GM12878 (cell line): ENCODE measurements at regions not wholly inside any gene's neighbourhood (a gene's known extent, or its start where the extent isn't known, plus 50 kb on each side); places are given as distances from the start of the nearest gene placed in this dataset.

Experiments used
- ATAC-seq: fragments of 200-7000 bp; cut with Tn5 transposase; 3 replicates; pipeline ENCODE4 v1.9.1; 2020; ENCODE audit warnings: mild to moderate bottlenecking, moderate library complexity
- BruUV-seq: library from RNA; stranded (reverse); fragments of 400-500 nt; replicated peaks from 2 replicates; lab custom pipeline; 2021; lab: Mats Ljungman, UMichigan
- CTCF ChIA-PET: fragments of 300-600 bp; sonication (Branson Sonifier 250); formaldehyde crosslinking; extraction: SDS; loops from one replicate; lab custom pipeline; 2021; ENCODE audit warnings: inconsistent platforms; lab: Yijun Ruan, JAX
- POLR2A ChIA-PET: fragments of 350-600 bp; formaldehyde crosslinking; extraction: SDS; loops from one replicate; lab custom pipeline; 2021; ENCODE audit warnings: inconsistent platforms; lab: Charles Lee
- RAD21 ChIA-PET: fragments of 300-600 bp; sonication (Branson Sonifier 250); formaldehyde crosslinking; loops from one replicate; lab custom pipeline; 2023; ENCODE audit warnings: antibody characterized with exemption; ENCODE audit not compliant: unreplicated experiment; lab: Charles Lee
- SMC1A ChIA-PET: fragments of 300-600 bp; sonication (Branson Sonifier 250); formaldehyde crosslinking; loops from one replicate; lab custom pipeline; 2023; ENCODE audit not compliant: unreplicated experiment, uncharacterized antibody; lab: Charles Lee
- DNase-seq: peaks from one replicate; pipeline ENCODE4 v3.0.0-alpha.2; 2011; ENCODE audit warnings: low read depth, low spot score
- FAIRE-seq: peaks from 3 replicates; lab custom pipeline; 2011; peaks lifted over from hg19 to GRCh38; lab: Jason Lieb, UNC
- H2AFZ ChIP-seq: 2 replicates; pipeline ENCODE4 v1.6.0; 2011; ENCODE audit warnings: low read depth, low read length, control low read depth; ENCODE audit not compliant: control insufficient read depth
- H3K27ac ChIP-seq: 2 replicates; pipeline ENCODE4 v1.5.1; 2011; ENCODE audit warnings: control low read depth; ENCODE audit not compliant: control insufficient read depth, insufficient read depth
- H3K27me3 ChIP-seq, 2 experiments: replicated peaks in 1 of 2; 2 replicates each; pipeline versions ENCODE4 v1.6.0 to v1.6.1; 2011; ENCODE audit warnings: low read length in 1 of 2; ENCODE audit not compliant: control insufficient read depth in 2 of 2, insufficient read depth in 2 of 2
- H3K36me3 ChIP-seq, 2 experiments: 2 replicates each; pipeline ENCODE4 v1.5.1; 2011; ENCODE audit warnings: low read length in 1 of 2; ENCODE audit not compliant: control insufficient read depth in 2 of 2, insufficient read depth in 2 of 2
- H3K4me1 ChIP-seq: 2 replicates; pipeline ENCODE4 v1.6.1; 2011; ENCODE audit warnings: mild to moderate bottlenecking, low read length, moderate library complexity, mixed read lengths; ENCODE audit not compliant: control insufficient read depth, insufficient read depth
- H3K4me2 ChIP-seq: 2 replicates; pipeline ENCODE4 v1.6.0; 2011; ENCODE audit warnings: control low read depth; ENCODE audit not compliant: control insufficient read depth, insufficient read depth
- H3K4me3 ChIP-seq: fragments of 200-600 bp; sonication (generic); 2 replicates; pipeline ENCODE4 v1.5.1; 2016
- H3K79me2 ChIP-seq: 2 replicates; pipeline ENCODE4 v1.6.0; 2011; ENCODE audit warnings: low read length; ENCODE audit not compliant: control insufficient read depth, insufficient read depth
- H3K9ac ChIP-seq: 2 replicates; pipeline ENCODE4 v1.8.0; 2011; ENCODE audit warnings: low read length, control low read depth, mixed read lengths; ENCODE audit not compliant: control insufficient read depth, insufficient read depth
- H3K9me3 ChIP-seq: replicated peaks from 3 replicates; pipeline ENCODE4 v1.5.1; 2011; ENCODE audit warnings: mild to moderate bottlenecking, low read length; ENCODE audit not compliant: control insufficient read depth, insufficient read depth
- H4K20me1 ChIP-seq: 2 replicates; pipeline ENCODE4 v1.6.0; 2011; ENCODE audit not compliant: control insufficient read depth, insufficient read depth
- EP300 ChIP-seq, 2 experiments: fragments of 150-350 bp in 1 of 2; IDR thresholded peaks; 2 replicates each; pipeline ENCODE4 v1.6.1; 2011 to 2012; ENCODE audit warnings: low read depth in 2 of 2, low read length in 2 of 2, borderline replicate concordance in 1 of 2, improper control_type of control experiment in 1 of 2, inconsistent platforms in 1 of 2; ENCODE audit not compliant: control insufficient read depth in 1 of 2
- ETV6 ChIP-seq, 2 experiments: fragments of 450-650 bp in 1 of 2; IDR thresholded peaks in 1 of 2; conservative IDR thresholded peaks in 1 of 2; 2 replicates each; pipeline ENCODE4 v1.6.1; 2014; ENCODE audit warnings: antibody characterized with exemption in 1 of 2, borderline replicate concordance in 1 of 2, low read depth in 1 of 2, mild to moderate bottlenecking in 1 of 2, moderate library complexity in 1 of 2
- FOXK2 ChIP-seq: fragments of 450-650 bp; IDR thresholded peaks from 2 replicates; pipeline ENCODE4 v1.6.1; 2017; ENCODE audit warnings: mild to moderate bottlenecking, moderate library complexity
- HDAC2 ChIP-seq: fragments of 200-600 bp; sonication (generic); IDR thresholded peaks from 2 replicates; pipeline ENCODE4 v1.6.1; 2017
- MYC ChIP-seq: IDR thresholded peaks from 2 replicates; pipeline ENCODE4 v1.6.1; 2011; ENCODE audit warnings: mild to moderate bottlenecking, low read length, moderate library complexity, inconsistent platforms; ENCODE audit not compliant: insufficient read depth, insufficient replicate concordance, insufficient read length, severe bottlenecking
- NFYB ChIP-seq: IDR thresholded peaks from 2 replicates; pipeline ENCODE4 v1.6.1; 2011; ENCODE audit warnings: low read depth, mild to moderate bottlenecking, low read length, improper control_type of control experiment, moderate library complexity; ENCODE audit not compliant: insufficient read depth
- POLR2A ChIP-seq: IDR thresholded peaks from 2 replicates; pipeline ENCODE4 v1.6.1; 2011; ENCODE audit warnings: low read depth, mild to moderate bottlenecking, low read length
- POU2F2 ChIP-seq: IDR thresholded peaks from 3 replicates; pipeline ENCODE4 v1.6.1; 2011; ENCODE audit warnings: low read depth, mild to moderate bottlenecking, low read length, borderline replicate concordance
- STAT1 ChIP-seq: fragments of 450-650 bp; conservative IDR thresholded peaks from 2 replicates; pipeline ENCODE4 v1.6.1; 2014; ENCODE audit warnings: antibody characterized with exemption, mild to moderate bottlenecking
- TCF3 ChIP-seq: IDR thresholded peaks from 2 replicates; pipeline ENCODE4 v1.6.1; 2012; ENCODE audit warnings: low read depth, mild to moderate bottlenecking, low read length, borderline replicate concordance; ENCODE audit not compliant: insufficient read depth
- ZBTB40 ChIP-seq: fragments of 450-650 bp; IDR thresholded peaks from 2 replicates; pipeline ENCODE4 v1.6.1; 2016; ENCODE audit warnings: mild to moderate bottlenecking, moderate library complexity, borderline replicate concordance
- ZNF217 ChIP-seq: fragments of 450-650 bp; IDR thresholded peaks from 2 replicates; pipeline ENCODE4 v1.6.1; 2017; ENCODE audit warnings: antibody characterized with exemption, mild to moderate bottlenecking
- ZNF24 ChIP-seq: fragments of 450-650 bp; IDR thresholded peaks from 2 replicates; pipeline ENCODE4 v1.6.1; 2017; ENCODE audit warnings: antibody characterized with exemption, mild to moderate bottlenecking
- in situ Hi-C: fragments of 300-500 bp; cut with MboI; formaldehyde crosslinking; loops from 9 replicates; pipeline ENCODE4 v1.14.3; 2018; ENCODE audit warnings: mixed read lengths
- intact Hi-C: fragments of 100-400 bp; cut with micrococcal nuclease; formaldehyde crosslinking; loops from one replicate; pipeline ENCODE4 v1.14.2; 2022; ENCODE audit not compliant: unreplicated experiment
- TF ChIP-seq, protein P1 (sequence below): IDR thresholded peaks from 2 replicates; pipeline ENCODE4 v1.6.1; 2011; ENCODE audit warnings: low read depth, low read length, improper control_type of control experiment, borderline replicate concordance
- TF ChIP-seq, protein P2 (sequence below): fragments of 450-650 bp; formaldehyde crosslinking; IDR thresholded peaks from 2 replicates; pipeline ENCODE4 v1.4.0; 2020; ENCODE audit warnings: mild to moderate bottlenecking, moderate library complexity

DNA sequence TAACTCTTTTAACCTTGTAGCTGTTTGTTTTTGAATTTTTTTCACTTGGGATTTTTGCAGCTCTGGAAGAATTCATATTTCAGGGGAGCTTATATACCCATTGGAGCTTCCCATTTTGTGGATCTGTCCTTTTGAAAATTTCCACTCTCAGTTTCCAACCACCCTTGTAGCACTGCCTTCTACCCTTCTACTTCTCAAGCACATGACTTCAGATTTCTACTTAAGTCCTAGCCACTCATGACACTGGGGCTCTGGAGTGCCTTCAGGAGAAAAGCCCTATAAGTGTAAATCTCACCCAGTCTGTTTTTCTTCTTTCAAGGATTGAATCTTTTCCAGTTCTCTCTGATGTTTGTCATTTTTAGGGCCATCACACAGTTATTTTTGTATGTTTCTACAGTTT is 283.7 kb upstream of the KCNH7 start:
- RAD21 ChIA-PET, result no interaction called here
- in situ Hi-C loops, result no loop called here
- Histone ChIP-seq H3K27ac (no peak overlapping the region), H2AFZ (no peak overlapping the region), H3K4me1 (no peaks in the 10 kb centered on the region), H3K4me2 (no peak overlapping the region), H3K4me3 (no peak overlapping the region)
- intact Hi-C loops, result no loop called here
- FAIRE-seq, result no peak
- TF ChIP-seq POU2F2 (no peak), ZBTB40 (no peak), HDAC2 (no peak), MYC (no peak), ZNF217 (no peak), STAT1 (no peak), FOXK2 (no peak), ETV6 (conservative IDR thresholded peaks at IDR 0.05 in 1 of 2, IDR thresholded peaks at IDR 0.05 in 1 of 2; ENCODE audit: borderline replicate concordance in 1 of 2, low read depth in 1 of 2) (no peak), TCF3 (no peak), POLR2A (no peak), EP300 (IDR thresholded peaks at IDR 0.05; ENCODE audit: borderline replicate concordance in 1 of 2, control insufficient read depth in 1 of 2, low read depth in 2 of 2, low read length in 2 of 2) (no peak), ZNF24 (no peak), NFYB (no peak)
- TF ChIP-seq, protein P1, sequence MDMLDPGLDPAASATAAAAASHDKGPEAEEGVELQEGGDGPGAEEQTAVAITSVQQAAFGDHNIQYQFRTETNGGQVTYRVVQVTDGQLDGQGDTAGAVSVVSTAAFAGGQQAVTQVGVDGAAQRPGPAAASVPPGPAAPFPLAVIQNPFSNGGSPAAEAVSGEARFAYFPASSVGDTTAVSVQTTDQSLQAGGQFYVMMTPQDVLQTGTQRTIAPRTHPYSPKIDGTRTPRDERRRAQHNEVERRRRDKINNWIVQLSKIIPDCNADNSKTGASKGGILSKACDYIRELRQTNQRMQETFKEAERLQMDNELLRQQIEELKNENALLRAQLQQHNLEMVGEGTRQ, result no peak
- TF ChIP-seq, protein P2, sequence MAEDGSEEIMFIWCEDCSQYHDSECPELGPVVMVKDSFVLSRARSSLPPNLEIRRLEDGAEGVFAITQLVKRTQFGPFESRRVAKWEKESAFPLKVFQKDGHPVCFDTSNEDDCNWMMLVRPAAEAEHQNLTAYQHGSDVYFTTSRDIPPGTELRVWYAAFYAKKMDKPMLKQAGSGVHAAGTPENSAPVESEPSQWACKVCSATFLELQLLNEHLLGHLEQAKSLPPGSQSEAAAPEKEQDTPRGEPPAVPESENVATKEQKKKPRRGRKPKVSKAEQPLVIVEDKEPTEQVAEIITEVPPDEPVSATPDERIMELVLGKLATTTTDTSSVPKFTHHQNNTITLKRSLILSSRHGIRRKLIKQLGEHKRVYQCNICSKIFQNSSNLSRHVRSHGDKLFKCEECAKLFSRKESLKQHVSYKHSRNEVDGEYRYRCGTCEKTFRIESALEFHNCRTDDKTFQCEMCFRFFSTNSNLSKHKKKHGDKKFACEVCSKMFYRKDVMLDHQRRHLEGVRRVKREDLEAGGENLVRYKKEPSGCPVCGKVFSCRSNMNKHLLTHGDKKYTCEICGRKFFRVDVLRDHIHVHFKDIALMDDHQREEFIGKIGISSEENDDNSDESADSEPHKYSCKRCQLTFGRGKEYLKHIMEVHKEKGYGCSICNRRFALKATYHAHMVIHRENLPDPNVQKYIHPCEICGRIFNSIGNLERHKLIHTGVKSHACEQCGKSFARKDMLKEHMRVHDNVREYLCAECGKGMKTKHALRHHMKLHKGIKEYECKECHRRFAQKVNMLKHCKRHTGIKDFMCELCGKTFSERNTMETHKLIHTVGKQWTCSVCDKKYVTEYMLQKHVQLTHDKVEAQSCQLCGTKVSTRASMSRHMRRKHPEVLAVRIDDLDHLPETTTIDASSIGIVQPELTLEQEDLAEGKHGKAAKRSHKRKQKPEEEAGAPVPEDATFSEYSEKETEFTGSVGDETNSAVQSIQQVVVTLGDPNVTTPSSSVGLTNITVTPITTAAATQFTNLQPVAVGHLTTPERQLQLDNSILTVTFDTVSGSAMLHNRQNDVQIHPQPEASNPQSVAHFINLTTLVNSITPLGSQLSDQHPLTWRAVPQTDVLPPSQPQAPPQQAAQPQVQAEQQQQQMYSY (CRISPR knock-in tag), result no peak
- TF ChIP-seq, all 136 proteins: peak for 0
- ATAC-seq (no peak), DNase-seq (no peak)
- H3K9me3 ChIP-seq, result no peaks in the 10 kb centered on the region
- CTCF ChIA-PET, result interaction anchor here (0.9 kb wide), 1 partner anchor 12 kb away, joined by 3 read pairs; no protein-coding TSS in a partner anchor
- SMC1A ChIA-PET, result interaction anchor here (0.9 to 1.7 kb wide), 4 partner anchors 10 to 23 kb away, joined by 4 to 5 read pairs (median 4); no protein-coding TSS in a partner anchor
- POLR2A ChIA-PET, result no interaction called here
- no peaks in the 10 kb centered on the region for H3K27me3 ChIP-seq
- no peaks in the 10 kb centered on the region for H3K36me3 ChIP-seq
- no peak overlapping the region for H3K9ac ChIP-seq
- no TSS peak for BruUV-seq
- no peaks in the 10 kb centered on the region for H4K20me1 ChIP-seq
- no peaks in the 10 kb centered on the region for H3K79me2 ChIP-seq
